RWPE2 (cell line): ENCODE measurements at regions not wholly inside any gene's neighbourhood (a gene's known extent, or its start where the extent isn't known, plus 50 kb on each side); places are given as distances from the start of the nearest gene placed in this dataset.
A peak's percentile ranks its signal among the peaks of the same experiment; 100 is the strongest.

Experiments
- ATAC-seq: fragments of 200-7000 bp; cut with Tn5 transposase; 3 replicates; pipeline ENCODE4 v1.9.1; 2021; ENCODE audit warnings: low read depth
- DNase-seq: peaks from one replicate; pipeline ENCODE4 v3.0.0-alpha.2; 2020; ENCODE audit warnings: low spot score
- H3K27ac ChIP-seq: fragments of 450-650 bp; 2 replicates; pipeline ENCODE4 v1.5.1; 2017; ENCODE audit warnings: mild to moderate bottlenecking; ENCODE audit not compliant: poor library complexity, severe bottlenecking
- H3K27me3 ChIP-seq: fragments of 250-450 bp; sonication (Bioruptor Pico); 2 replicates; pipeline ENCODE4 v1.5.1; 2021; ENCODE audit warnings: mild to moderate bottlenecking, moderate library complexity; ENCODE audit not compliant: insufficient read depth, poor library complexity, severe bottlenecking
- H3K36me3 ChIP-seq: fragments of 250-450 bp; sonication (Bioruptor Pico); 2 replicates; pipeline ENCODE4 v1.5.1; 2020; ENCODE audit warnings: low read depth, mild to moderate bottlenecking, moderate library complexity
- H3K4me1 ChIP-seq: fragments of 250-450 bp; sonication (Bioruptor Pico); 2 replicates; pipeline ENCODE4 v1.5.1; 2021; ENCODE audit warnings: mild to moderate bottlenecking, moderate library complexity; ENCODE audit not compliant: insufficient read depth, poor library complexity, severe bottlenecking
- H3K4me3 ChIP-seq: fragments of 250-450 bp; sonication (Bioruptor Pico); 2 replicates; pipeline ENCODE4 v1.5.1; 2021; ENCODE audit warnings: mild to moderate bottlenecking, moderate library complexity; ENCODE audit not compliant: severe bottlenecking
- H3K9me3 ChIP-seq: fragments of 250-450 bp; sonication (Bioruptor Pico); 2 replicates; pipeline ENCODE4 v1.5.1; 2021; ENCODE audit warnings: mild to moderate bottlenecking, moderate library complexity; ENCODE audit not compliant: severe bottlenecking
- TF ChIP-seq, protein P1 (sequence below): fragments of 450-650 bp; IDR thresholded peaks from one replicate; pipeline ENCODE4 v1.5.1; 2017; ENCODE audit warnings: mild to moderate bottlenecking, moderate library complexity; ENCODE audit not compliant: poor library complexity, severe bottlenecking

DNA sequence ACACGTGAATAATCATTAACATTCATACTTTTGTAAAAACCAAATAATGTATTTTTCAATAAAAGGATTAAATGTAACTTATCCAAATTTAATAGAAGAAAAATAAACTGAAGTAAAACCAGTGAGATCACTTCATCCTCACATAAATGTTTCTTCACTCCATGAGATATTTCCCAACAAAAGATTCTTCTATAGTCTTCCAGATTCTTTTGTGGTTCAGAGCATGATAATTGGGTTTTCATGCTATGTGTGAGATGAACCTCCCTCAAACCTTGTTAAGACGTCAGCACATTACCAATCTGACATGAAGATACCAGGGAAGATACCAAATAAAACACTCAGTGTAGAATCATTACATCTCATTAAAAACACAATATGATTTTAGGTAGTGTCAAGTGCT is 62.9 kb upstream of the OXGR1 start:
- H3K4me1 ChIP-seq = no peaks in the 10 kb centered on the region
- no peak overlapping the region for H3K27ac ChIP-seq
- peaks cover 7% of the 10 kb centered on the region for H3K27me3 ChIP-seq
- no peaks in the 10 kb centered on the region for H3K36me3 ChIP-seq
- ATAC-seq (no peak), DNase-seq (no peak)
- H3K4me3 ChIP-seq = no peak overlapping the region
- TF ChIP-seq, protein P1, sequence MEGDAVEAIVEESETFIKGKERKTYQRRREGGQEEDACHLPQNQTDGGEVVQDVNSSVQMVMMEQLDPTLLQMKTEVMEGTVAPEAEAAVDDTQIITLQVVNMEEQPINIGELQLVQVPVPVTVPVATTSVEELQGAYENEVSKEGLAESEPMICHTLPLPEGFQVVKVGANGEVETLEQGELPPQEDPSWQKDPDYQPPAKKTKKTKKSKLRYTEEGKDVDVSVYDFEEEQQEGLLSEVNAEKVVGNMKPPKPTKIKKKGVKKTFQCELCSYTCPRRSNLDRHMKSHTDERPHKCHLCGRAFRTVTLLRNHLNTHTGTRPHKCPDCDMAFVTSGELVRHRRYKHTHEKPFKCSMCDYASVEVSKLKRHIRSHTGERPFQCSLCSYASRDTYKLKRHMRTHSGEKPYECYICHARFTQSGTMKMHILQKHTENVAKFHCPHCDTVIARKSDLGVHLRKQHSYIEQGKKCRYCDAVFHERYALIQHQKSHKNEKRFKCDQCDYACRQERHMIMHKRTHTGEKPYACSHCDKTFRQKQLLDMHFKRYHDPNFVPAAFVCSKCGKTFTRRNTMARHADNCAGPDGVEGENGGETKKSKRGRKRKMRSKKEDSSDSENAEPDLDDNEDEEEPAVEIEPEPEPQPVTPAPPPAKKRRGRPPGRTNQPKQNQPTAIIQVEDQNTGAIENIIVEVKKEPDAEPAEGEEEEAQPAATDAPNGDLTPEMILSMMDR = no peak
- peaks cover 2% of the 10 kb centered on the region for H3K9me3 ChIP-seq

DNA sequence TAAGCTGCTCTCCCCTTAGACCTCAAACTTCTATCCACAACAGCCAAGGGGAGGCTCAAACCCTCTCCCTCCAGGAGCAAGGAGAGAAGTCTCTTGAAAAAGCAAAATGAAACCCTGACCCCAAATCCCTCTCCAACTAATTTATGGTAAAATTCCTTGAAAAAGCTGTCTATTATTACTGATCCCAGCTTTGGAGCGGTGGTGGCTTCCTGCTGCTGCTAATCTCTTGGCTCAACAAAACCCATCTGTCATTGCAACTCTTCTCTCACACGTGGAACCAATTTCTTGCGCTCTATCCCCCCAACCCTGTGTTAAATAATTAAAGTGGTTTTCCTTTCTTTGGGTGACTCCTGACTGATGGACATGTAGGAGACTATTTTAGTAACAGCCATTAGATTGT is 64.1 kb upstream of the OXGR1 start:
- H3K9me3 ChIP-seq = peaks cover 2% of the 10 kb centered on the region
- H3K27ac ChIP-seq = no peak overlapping the region
- H3K36me3 ChIP-seq = no peaks in the 10 kb centered on the region
- no peak overlapping the region for H3K4me3 ChIP-seq
- DNase-seq (no peak), ATAC-seq (no peak)
- TF ChIP-seq, protein P1 = no peak
- peaks cover 7% of the 10 kb centered on the region for H3K27me3 ChIP-seq
- H3K4me1 ChIP-seq = no peaks in the 10 kb centered on the region

DNA sequence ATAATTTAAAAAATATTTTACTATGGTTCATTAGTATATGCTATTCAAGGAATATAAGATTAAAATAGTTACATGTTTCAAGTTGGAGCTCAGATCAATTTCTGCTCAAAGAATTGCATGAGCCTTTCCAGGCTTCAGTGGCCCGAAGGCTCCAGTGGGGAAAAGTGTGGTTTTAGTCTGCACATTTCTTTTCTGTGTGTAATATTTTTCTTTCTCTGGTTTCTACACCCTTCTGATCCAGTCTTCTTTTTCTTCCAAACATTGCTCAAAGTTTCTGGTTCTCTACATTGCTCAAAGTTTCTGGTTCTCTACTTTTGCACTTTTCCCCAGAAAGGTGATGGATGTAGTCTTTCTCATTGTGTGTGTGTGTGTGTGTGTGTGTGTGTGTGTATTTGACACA is 64.7 kb upstream of the OXGR1 start:
- TF ChIP-seq, protein P1 = no peak
- Histone ChIP-seq H3K36me3 (no peaks in the 10 kb centered on the region), H3K4me3 (no peak overlapping the region), H3K27ac (no peak overlapping the region), H3K4me1 (no peaks in the 10 kb centered on the region), H3K27me3 (peaks cover 7% of the 10 kb centered on the region), H3K9me3 (peaks cover 2% of the 10 kb centered on the region)
- no peak for ATAC-seq
- no peak for DNase-seq

DNA sequence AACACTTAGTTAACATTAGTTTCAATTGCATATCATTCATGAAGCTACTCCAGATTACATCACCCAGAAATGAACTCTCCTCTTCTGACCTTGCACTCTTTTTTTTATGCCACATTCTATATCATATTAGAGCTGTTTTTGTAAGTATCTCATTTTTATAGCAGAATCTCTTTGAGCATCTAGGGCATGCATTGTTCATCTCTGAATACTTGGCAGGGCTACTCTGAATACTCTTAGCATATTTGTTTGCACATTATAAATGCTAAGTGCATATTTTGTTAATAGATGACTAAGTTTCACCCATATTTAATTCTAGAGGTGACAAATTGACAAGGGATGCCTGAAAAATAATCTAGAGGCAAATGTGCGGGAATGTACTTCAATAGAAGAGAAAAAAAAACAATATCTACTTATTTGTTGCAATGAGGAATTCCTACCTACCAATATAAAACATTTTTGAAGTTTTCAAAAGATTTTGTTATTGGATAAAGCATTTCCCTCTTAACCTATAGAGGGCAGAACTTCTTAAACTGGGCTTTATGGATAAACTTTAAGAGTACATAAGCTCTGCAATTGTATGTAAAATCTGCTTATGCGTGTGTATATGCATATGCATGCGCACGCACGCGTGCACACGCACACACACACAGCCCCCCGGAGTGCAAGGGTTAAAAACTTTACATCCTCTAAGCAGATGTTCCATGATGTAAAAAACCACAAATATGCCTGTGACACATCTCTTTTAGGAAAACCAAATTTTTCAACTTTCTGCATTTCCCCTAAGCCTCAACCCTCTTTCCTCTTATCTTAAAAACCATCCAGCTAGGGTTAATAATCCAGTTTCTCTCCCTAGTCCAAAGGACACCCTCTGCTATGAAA is 73.0 kb upstream of the OXGR1 start:
- TF ChIP-seq, protein P1 = peak; percentile 26
- H3K27me3 ChIP-seq = peaks cover 13% of the 10 kb centered on the region
- no peaks in the 10 kb centered on the region for H3K9me3 ChIP-seq
- no peaks in the 10 kb centered on the region for H3K4me1 ChIP-seq
- DNase-seq (no peak), ATAC-seq (no peak)
- H3K27ac ChIP-seq = no peak overlapping the region
- no peaks in the 10 kb centered on the region for H3K36me3 ChIP-seq
- no peak overlapping the region for H3K4me3 ChIP-seq

DNA sequence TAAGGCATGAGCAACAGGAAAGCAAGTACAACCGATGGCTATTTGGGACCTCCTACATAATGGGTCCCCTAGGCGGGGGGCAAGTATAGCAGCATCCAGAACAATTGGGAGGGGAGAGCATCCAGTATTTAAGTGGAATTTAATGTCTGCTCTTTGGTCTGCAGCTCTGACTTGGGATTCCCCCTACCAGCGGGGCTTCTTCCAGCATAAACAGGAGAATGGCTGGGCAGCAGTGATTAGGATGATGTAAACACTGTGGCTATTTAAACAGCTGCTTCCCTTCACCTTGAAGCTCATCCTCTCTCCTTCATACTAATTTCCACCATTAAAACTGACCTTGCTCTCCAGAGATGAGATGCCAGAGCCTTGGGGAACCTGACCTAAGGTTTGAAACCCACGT is 73.9 kb upstream of the OXGR1 start:
- H3K4me1 ChIP-seq = no peaks in the 10 kb centered on the region
- no peak for DNase-seq

More for the DNA sequence above, 73.9 kb upstream of the OXGR1 start:
- Histone ChIP-seq H3K4me3 (no peak overlapping the region), H3K27me3 (peaks cover 13% of the 10 kb centered on the region), H3K27ac (no peak overlapping the region), H3K9me3 (no peaks in the 10 kb centered on the region), H3K36me3 (no peaks in the 10 kb centered on the region)
- TF ChIP-seq, protein P1 = no peak
- ATAC-seq = no peak
